ENCODE measurements at regions not wholly inside any gene's neighbourhood (a gene's known extent, or its start where the extent isn't known, plus 50 kb on each side); places are given as distances from the start of the nearest gene placed in this dataset.

GRCh38 chr4:24644983-24645764 lies 60.8 kb upstream of the DHX15 start:
- peaks cover 24% of the 10 kb centered on the region for H3K27me3 ChIP-seq (ENCODE audit: control insufficient read depth, extremely low read depth, insufficient read depth, low read length)
- H3K36me3 ChIP-seq (ENCODE audit: control insufficient read depth in 2 of 2, extremely low read depth in 1 of 2, insufficient read depth in 2 of 2, low read length in 2 of 2) = no peaks in the 10 kb centered on the region
- H3K4me1 ChIP-seq (ENCODE audit: control insufficient read depth, extremely low read depth, insufficient read depth, low read length) = peaks cover 19% of the 10 kb centered on the region
- peak; percentile 87 for FAIRE-seq
- peaks cover 2% of the 10 kb centered on the region for H4K20me1 ChIP-seq (ENCODE audit: control insufficient read depth, extremely low read depth, insufficient read depth, low read length)
- H3K27ac ChIP-seq (ENCODE audit: control insufficient read depth, insufficient read depth, low read length) = no peak overlapping the region
- H3K9ac ChIP-seq (ENCODE audit: control insufficient read depth, extremely low read depth, insufficient read depth, low read length) = no peak overlapping the region
- peak overlapping the region; percentile 61 for H3K4me2 ChIP-seq (ENCODE audit: control insufficient read depth, extremely low read depth, insufficient read depth, low read depth, low read length)
- dilution Hi-C loops (cut with MboI; ENCODE audit: extremely low pct_ligation_motif_present, low sequenced_read_pairs) = no loop called here
- H3K9me1 ChIP-seq (ENCODE audit: control insufficient read depth, extremely low read depth, insufficient read depth, low read length) = no peaks in the 10 kb centered on the region
- peak overlapping the region in 1 of 3 experiments; percentile 4 for H3K4me3 ChIP-seq (ENCODE audit: control insufficient read depth in 2 of 3, extremely low read depth in 1 of 3, insufficient read depth in 2 of 3, low read depth in 1 of 3, low read length in 3 of 3)
- DNase-seq (ENCODE audit: low read depth, low spot score) = no peak
- no peaks in the 10 kb centered on the region for H3K79me2 ChIP-seq (ENCODE audit: control insufficient read depth, insufficient read depth, low read length)
- TF ChIP-seq EZH2 (IDR thresholded peaks at IDR 0.05; ENCODE audit: low read length) (no peak), CTCF (optimal IDR thresholded peaks at IDR 0.05 in 1 of 3, IDR thresholded peaks at IDR 0.05 in 1 of 3, conservative IDR thresholded peaks at IDR 0.05 in 1 of 3; ENCODE audit: extremely low read depth in 1 of 3, insufficient read depth in 2 of 3, low read length in 3 of 3) (no peak)
- no peaks in the 10 kb centered on the region for H3K9me3 ChIP-seq (ENCODE audit: control insufficient read depth, low read depth, low read length)
- H2AFZ ChIP-seq (ENCODE audit: control insufficient read depth, low read length) = no peak overlapping the region

- Histone ChIP-seq H3K9ac (ENCODE audit: control insufficient read depth, extremely low read depth, insufficient read depth, low read length) (no peak overlapping the region), H4K20me1 (ENCODE audit: control insufficient read depth, extremely low read depth, insufficient read depth, low read length) (peaks cover 2% of the 10 kb centered on the region), H3K27ac (ENCODE audit: control insufficient read depth, insufficient read depth, low read length) (no peak overlapping the region), H3K9me3 (ENCODE audit: control insufficient read depth, low read depth, low read length) (no peaks in the 10 kb centered on the region), H3K4me1 (ENCODE audit: control insufficient read depth, extremely low read depth, insufficient read depth, low read length) (peaks cover 19% of the 10 kb centered on the region), H2AFZ (ENCODE audit: control insufficient read depth, low read length) (no peak overlapping the region), H3K79me2 (ENCODE audit: control insufficient read depth, insufficient read depth, low read length) (no peaks in the 10 kb centered on the region), H3K27me3 (ENCODE audit: control insufficient read depth, extremely low read depth, insufficient read depth, low read length) (peaks cover 32% of the 10 kb centered on the region), H3K9me1 (ENCODE audit: control insufficient read depth, extremely low read depth, insufficient read depth, low read length) (no peaks in the 10 kb centered on the region), H3K36me3 (ENCODE audit: control insufficient read depth in 2 of 2, extremely low read depth in 1 of 2, insufficient read depth in 2 of 2, low read length in 2 of 2) (no peaks in the 10 kb centered on the region), H3K4me3 (ENCODE audit: control insufficient read depth in 2 of 3, extremely low read depth in 1 of 3, insufficient read depth in 2 of 3, low read depth in 1 of 3, low read length in 3 of 3) (peak overlapping the region in 1 of 3 experiments; percentile 4), H3K4me2 (ENCODE audit: control insufficient read depth, extremely low read depth, insufficient read depth, low read depth, low read length) (peak overlapping the region; percentile 61)
- no peak for TF ChIP-seq EZH2 (IDR thresholded peaks at IDR 0.05; ENCODE audit: low read length)
- TF ChIP-seq CTCF (optimal IDR thresholded peaks at IDR 0.05 in 1 of 3, IDR thresholded peaks at IDR 0.05 in 1 of 3, conservative IDR thresholded peaks at IDR 0.05 in 1 of 3; ENCODE audit: extremely low read depth in 1 of 3, insufficient read depth in 2 of 3, low read length in 3 of 3) = no peak
- no peak for FAIRE-seq
- DNase-seq (ENCODE audit: low read depth, low spot score) = no peak
- dilution Hi-C loops (cut with MboI; ENCODE audit: extremely low pct_ligation_motif_present, low sequenced_read_pairs) = no loop called here
Observed at GRCh38 chr4:24645765-24646550, 61.6 kb upstream of the DHX15 start.

Data from keratinocyte (primary cell).